22Rv1 (cell line): ENCODE measurements at regions not wholly inside any gene's neighbourhood (a gene's known extent, or its start where the extent isn't known, plus 50 kb on each side); places are given as distances from the start of the nearest gene placed in this dataset.

Experiments used
- CTCF ChIP-seq: fragments of 450-650 bp; IDR thresholded peaks from 2 replicates; pipeline ENCODE4 v1.5.1; 2017; ENCODE audit warnings: mild to moderate bottlenecking
- ZFX ChIP-seq: fragments of 450-650 bp; IDR thresholded peaks from 2 replicates; pipeline ENCODE4 v1.6.1; 2017; ENCODE audit warnings: antibody characterized with exemption, borderline replicate concordance

GRCh38 chr13:73171271-73171682 lies 112.5 kb downstream of the KLF5 start:
- no peak for TF ChIP-seq CTCF
- no peak for TF ChIP-seq ZFX
